Mesendoderm (in vitro differentiated cells): ENCODE measurements at regions not wholly inside any gene's neighbourhood (a gene's known extent, or its start where the extent isn't known, plus 50 kb on each side); places are given as distances from the start of the nearest gene placed in this dataset.

ENCODE experiments used
- DNase-seq: peaks from one replicate; pipeline ENCODE4 v3.0.0; 2013
- H2AK5ac ChIP-seq: 2 replicates; pipeline ENCODE4 v1.6.1; 2013; ENCODE audit warnings: low read length, inconsistent platforms
- H2BK120ac ChIP-seq: 2 replicates; pipeline ENCODE4 v1.6.1; 2013; ENCODE audit warnings: low read depth, mild to moderate bottlenecking, low read length, moderate library complexity, mixed read lengths
- H2BK15ac ChIP-seq: replicated peaks from 2 replicates; pipeline ENCODE4 v1.6.1; 2013; ENCODE audit warnings: low read depth, mild to moderate bottlenecking, moderate library complexity
- H2BK5ac ChIP-seq: 2 replicates; pipeline ENCODE4 v1.6.1; 2013; ENCODE audit warnings: low read length, inconsistent platforms
- H3K18ac ChIP-seq: 2 replicates; pipeline ENCODE4 v1.6.1; 2013; ENCODE audit warnings: mild to moderate bottlenecking, low read length, mixed read lengths
- H3K23ac ChIP-seq: one replicate; pipeline ENCODE4 v1.6.1; 2013; ENCODE audit warnings: low read length
- H3K27ac ChIP-seq: 2 replicates; pipeline ENCODE4 v1.5.1; 2013; ENCODE audit warnings: low read depth, mild to moderate bottlenecking, inconsistent platforms, low read length, moderate library complexity
- H3K27me3 ChIP-seq: 2 replicates; pipeline ENCODE4 v1.6.1; 2013; ENCODE audit warnings: low read length, control low read depth, mild to moderate bottlenecking, inconsistent platforms; ENCODE audit not compliant: insufficient read depth, poor library complexity
- H3K36me3 ChIP-seq: 2 replicates; pipeline ENCODE4 v1.6.1; 2013; ENCODE audit warnings: low read length, inconsistent platforms; ENCODE audit not compliant: control insufficient read depth, insufficient read depth
- H3K4ac ChIP-seq: one replicate; pipeline ENCODE4 v1.6.1; 2013; ENCODE audit warnings: low read depth, mild to moderate bottlenecking, low read length, moderate library complexity
- H3K4me1 ChIP-seq: 2 replicates; pipeline ENCODE4 v1.6.1; 2013; ENCODE audit warnings: low read depth, low read length, inconsistent platforms; ENCODE audit not compliant: control insufficient read depth
- H3K4me2 ChIP-seq: 2 replicates; pipeline ENCODE4 v1.6.1; 2013; ENCODE audit warnings: low read length
- H3K4me3 ChIP-seq: 2 replicates; pipeline ENCODE4 v1.5.1; 2013; ENCODE audit warnings: mild to moderate bottlenecking, low read length
- H3K56ac ChIP-seq: one replicate; pipeline ENCODE4 v1.6.1; 2013; ENCODE audit warnings: low read length
- H3K79me1 ChIP-seq: 2 replicates; pipeline ENCODE4 v1.6.1; 2013; ENCODE audit warnings: low read length, inconsistent platforms
- H3K79me2 ChIP-seq: 2 replicates; pipeline ENCODE4 v1.6.1; 2013; ENCODE audit warnings: mild to moderate bottlenecking, low read length; ENCODE audit not compliant: control insufficient read depth, insufficient read depth
- H3K9ac ChIP-seq: 2 replicates; pipeline ENCODE4 v1.6.1; 2013; ENCODE audit warnings: low read length, inconsistent platforms
- H4K5ac ChIP-seq: one replicate; pipeline ENCODE4 v1.6.1; 2013; ENCODE audit warnings: low read length
- H4K8ac ChIP-seq: one replicate; pipeline ENCODE4 v1.6.1; 2013; ENCODE audit warnings: low read depth, mild to moderate bottlenecking, control low read depth, low read length, moderate library complexity
- WGBS: extraction: QIAGEN DNeasy Blood & Tissue Kit; methylation state at CpG from one replicate; pipeline ENCODE4 v1.1.7; 2013; ENCODE audit warnings: low lambda C conversion rate, missing lambda C conversion rate; ENCODE audit not compliant: insufficient coverage; ENCODE audit errors: extremely low coverage; 5-methylcytosine and 5-hydroxymethylcytosine counted together

GRCh38 chr3:152021951-152022461 is 148.6 kb downstream of the SUCNR1 start:
- Histone ChIP-seq H3K4me2 (no peak overlapping the region), H3K4me1 (peaks cover 2% of the 10 kb centered on the region), H3K27ac (no peak overlapping the region), H2BK5ac (no peak overlapping the region), H2AK5ac (no peak overlapping the region), H3K9ac (no peak overlapping the region), H3K4ac (no peak overlapping the region), H4K5ac (no peak overlapping the region), H3K56ac (no peak overlapping the region), H3K4me3 (no peak overlapping the region), H2BK120ac (no peak overlapping the region), H3K18ac (no peak overlapping the region), H3K23ac (no peak overlapping the region), H2BK15ac (no peak overlapping the region), H3K79me1 (no peaks in the 10 kb centered on the region), H3K27me3 (no peaks in the 10 kb centered on the region), H4K8ac (no peak overlapping the region), H3K36me3 (no peaks in the 10 kb centered on the region), H3K79me2 (no peaks in the 10 kb centered on the region)
- no peak for DNase-seq
- no CpG with 5 or more reads among the region's 4 CpGs for WGBS

- H3K36me3 ChIP-seq: no peaks in the 10 kb centered on the region
- no peak overlapping the region for H3K27ac ChIP-seq
- H3K4ac ChIP-seq: no peak overlapping the region
- DNase-seq: no peak
- no peaks in the 10 kb centered on the region for H3K4me1 ChIP-seq
- WGBS: no CpG with 5 or more reads among the region's 5 CpGs
- no peak overlapping the region for H2BK5ac ChIP-seq
- H2BK120ac ChIP-seq: no peak overlapping the region
- H3K23ac ChIP-seq: no peak overlapping the region
- H4K5ac ChIP-seq: no peak overlapping the region
- H3K4me3 ChIP-seq: no peak overlapping the region
- no peak overlapping the region for H3K18ac ChIP-seq
- no peak overlapping the region for H3K4me2 ChIP-seq
- no peaks in the 10 kb centered on the region for H3K79me2 ChIP-seq
- no peaks in the 10 kb centered on the region for H3K79me1 ChIP-seq
- H4K8ac ChIP-seq: no peak overlapping the region
- H3K27me3 ChIP-seq: no peaks in the 10 kb centered on the region
- no peak overlapping the region for H3K56ac ChIP-seq
- no peak overlapping the region for H3K9ac ChIP-seq
- no peak overlapping the region for H2AK5ac ChIP-seq
- no peak overlapping the region for H2BK15ac ChIP-seq
These were observed 152.7 kb downstream of the SUCNR1 start for GRCh38 chr3:152026033-152026556.

DNA sequence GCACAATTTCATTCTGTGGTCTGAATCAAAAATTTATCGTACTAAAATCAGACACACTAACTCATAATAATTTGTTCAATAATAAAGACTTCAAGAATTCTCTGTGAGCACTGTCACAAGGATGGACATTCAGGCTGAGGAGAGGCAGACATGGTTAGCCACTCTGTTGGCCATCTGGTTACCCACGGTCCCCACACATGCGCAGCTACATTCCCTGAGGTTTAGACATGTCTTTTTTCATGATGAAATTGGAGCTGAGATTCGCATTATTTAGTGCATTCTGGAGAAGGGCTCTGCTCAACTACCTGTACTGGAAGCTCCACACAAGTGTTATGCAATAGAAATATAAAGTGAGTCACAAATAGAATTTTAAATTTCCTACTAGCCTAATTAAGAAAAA is 156.9 kb downstream of the SUCNR1 start:
- Histone ChIP-seq H3K79me1 (no peaks in the 10 kb centered on the region), H2BK120ac (no peak overlapping the region), H4K5ac (no peak overlapping the region), H3K18ac (no peak overlapping the region), H3K4me1 (no peaks in the 10 kb centered on the region), H4K8ac (no peak overlapping the region), H2BK5ac (no peak overlapping the region), H3K36me3 (no peaks in the 10 kb centered on the region), H3K27me3 (no peaks in the 10 kb centered on the region), H3K9ac (no peak overlapping the region), H3K4ac (no peak overlapping the region), H3K4me2 (no peak overlapping the region), H3K4me3 (no peak overlapping the region), H3K79me2 (no peaks in the 10 kb centered on the region), H2BK15ac (no peak overlapping the region), H3K27ac (no peak overlapping the region), H3K23ac (no peak overlapping the region), H2AK5ac (no peak overlapping the region), H3K56ac (no peak overlapping the region)
- no peak for DNase-seq
- no CpG with 5 or more reads among the region's 4 CpGs for WGBS

DNA sequence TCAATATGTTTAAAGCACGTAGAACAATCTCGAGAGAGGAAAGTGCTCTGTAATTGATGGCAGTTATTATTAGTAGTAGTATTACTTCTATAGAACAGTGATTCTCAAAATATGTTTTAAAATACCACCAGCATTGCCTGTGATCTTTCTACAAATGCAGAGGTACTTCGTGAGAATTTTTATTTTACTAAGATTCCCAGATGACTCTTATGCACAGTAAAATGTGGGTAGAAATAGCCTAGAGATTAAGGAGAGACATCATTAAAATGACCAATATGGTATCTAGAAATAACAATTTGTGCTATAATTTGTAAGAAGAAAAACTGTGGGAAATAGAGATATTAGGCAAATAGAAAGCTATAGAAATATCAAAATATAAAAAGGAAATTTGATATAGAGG is 157.9 kb downstream of the SUCNR1 start:
- Histone ChIP-seq H3K56ac (no peak overlapping the region), H4K8ac (no peak overlapping the region), H2BK5ac (no peak overlapping the region), H3K4ac (no peak overlapping the region), H3K18ac (no peak overlapping the region), H2BK15ac (no peak overlapping the region), H2AK5ac (no peak overlapping the region), H3K36me3 (no peaks in the 10 kb centered on the region), H3K27ac (no peak overlapping the region), H3K27me3 (no peaks in the 10 kb centered on the region), H4K5ac (no peak overlapping the region), H3K79me2 (no peaks in the 10 kb centered on the region), H3K23ac (no peak overlapping the region), H3K4me3 (no peak overlapping the region), H3K4me1 (no peaks in the 10 kb centered on the region), H3K9ac (no peak overlapping the region), H2BK120ac (no peak overlapping the region), H3K79me1 (no peaks in the 10 kb centered on the region), H3K4me2 (no peak overlapping the region)
- WGBS: no CpG with 5 or more reads among the region's 3 CpGs
- no peak for DNase-seq

- H3K4me3 ChIP-seq: no peak overlapping the region
- H3K79me1 ChIP-seq: no peaks in the 10 kb centered on the region
- H3K56ac ChIP-seq: no peak overlapping the region
- no peak overlapping the region for H3K4me2 ChIP-seq
- H4K8ac ChIP-seq: no peak overlapping the region
- H3K23ac ChIP-seq: no peak overlapping the region
- no peak overlapping the region for H3K9ac ChIP-seq
- H3K27ac ChIP-seq: no peak overlapping the region
- no peak overlapping the region for H2BK120ac ChIP-seq
- no peaks in the 10 kb centered on the region for H3K79me2 ChIP-seq
- no peaks in the 10 kb centered on the region for H3K27me3 ChIP-seq
- DNase-seq: no peak
- H4K5ac ChIP-seq: no peak overlapping the region
- H3K4ac ChIP-seq: no peak overlapping the region
- H2BK15ac ChIP-seq: no peak overlapping the region
- H2BK5ac ChIP-seq: no peak overlapping the region
- no peak overlapping the region for H2AK5ac ChIP-seq
- no CpG with 5 or more reads among the region's 2 CpGs for WGBS
- no peaks in the 10 kb centered on the region for H3K4me1 ChIP-seq
- H3K36me3 ChIP-seq: no peaks in the 10 kb centered on the region
- H3K18ac ChIP-seq: no peak overlapping the region
These were observed 163.9 kb downstream of the SUCNR1 start for GRCh38 chr3:152037297-152037696.

DNA sequence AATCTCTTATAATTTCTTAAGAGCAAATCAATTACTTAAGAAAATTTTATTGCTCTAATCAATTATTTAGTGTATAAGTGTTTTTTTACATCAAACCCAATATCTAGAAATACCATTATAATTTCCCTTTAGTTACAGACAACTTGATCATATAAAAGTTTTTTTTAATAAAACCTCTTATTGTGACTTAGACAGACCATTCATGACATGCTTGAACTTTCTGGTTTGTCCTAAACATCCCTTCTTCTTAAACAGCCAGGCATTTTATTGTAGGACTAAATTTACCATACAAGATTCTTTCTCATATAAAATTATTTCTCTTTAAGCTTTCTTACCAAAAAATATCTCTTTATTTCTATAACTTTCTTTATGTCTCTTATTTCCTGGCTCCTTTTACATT is 164.5 kb downstream of the SUCNR1 start:
- no peak overlapping the region for H3K4ac ChIP-seq

More for the DNA sequence above, 164.5 kb downstream of the SUCNR1 start:
- Histone ChIP-seq H3K9ac (no peak overlapping the region), H3K79me1 (no peaks in the 10 kb centered on the region), H3K79me2 (no peaks in the 10 kb centered on the region), H3K36me3 (no peaks in the 10 kb centered on the region), H3K4me1 (no peaks in the 10 kb centered on the region), H3K27me3 (no peaks in the 10 kb centered on the region), H3K27ac (no peak overlapping the region), H4K5ac (no peak overlapping the region), H2AK5ac (no peak overlapping the region), H3K4me2 (no peak overlapping the region), H2BK15ac (no peak overlapping the region), H3K56ac (no peak overlapping the region), H3K18ac (no peak overlapping the region), H3K23ac (no peak overlapping the region), H2BK120ac (no peak overlapping the region), H2BK5ac (no peak overlapping the region), H4K8ac (no peak overlapping the region), H3K4me3 (no peak overlapping the region)
- DNase-seq: peak; percentile 33
